ENCODE measurements at regions not wholly inside any gene's neighbourhood (a gene's known extent, or its start where the extent isn't known, plus 50 kb on each side); places are given as distances from the start of the nearest gene placed in this dataset.

DNA sequence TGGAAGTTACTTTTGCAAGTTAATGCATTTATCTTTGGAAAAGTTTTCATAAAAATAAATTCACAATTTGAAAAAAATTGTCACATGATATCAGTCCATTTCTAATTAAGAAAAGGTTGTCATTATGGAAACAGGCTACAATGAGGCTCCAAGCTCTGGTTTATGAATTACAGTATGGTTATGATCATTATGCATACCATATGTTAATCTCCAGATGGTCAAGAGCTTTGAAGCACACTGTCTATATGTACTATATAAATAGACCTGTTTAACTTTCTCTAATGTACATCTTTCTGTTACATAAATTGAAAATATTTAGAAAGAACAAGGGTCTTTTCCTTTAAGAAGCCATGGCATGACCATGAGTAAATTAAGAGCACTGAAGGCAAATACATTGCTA, 2338.8 kb downstream of the PCDH7 start:
- no peak overlapping the region for H3K4me3 ChIP-seq (ENCODE audit: low read depth, low read length)
- DNase-seq (ENCODE audit: low read depth), result no peak
- TF ChIP-seq, protein P1, sequence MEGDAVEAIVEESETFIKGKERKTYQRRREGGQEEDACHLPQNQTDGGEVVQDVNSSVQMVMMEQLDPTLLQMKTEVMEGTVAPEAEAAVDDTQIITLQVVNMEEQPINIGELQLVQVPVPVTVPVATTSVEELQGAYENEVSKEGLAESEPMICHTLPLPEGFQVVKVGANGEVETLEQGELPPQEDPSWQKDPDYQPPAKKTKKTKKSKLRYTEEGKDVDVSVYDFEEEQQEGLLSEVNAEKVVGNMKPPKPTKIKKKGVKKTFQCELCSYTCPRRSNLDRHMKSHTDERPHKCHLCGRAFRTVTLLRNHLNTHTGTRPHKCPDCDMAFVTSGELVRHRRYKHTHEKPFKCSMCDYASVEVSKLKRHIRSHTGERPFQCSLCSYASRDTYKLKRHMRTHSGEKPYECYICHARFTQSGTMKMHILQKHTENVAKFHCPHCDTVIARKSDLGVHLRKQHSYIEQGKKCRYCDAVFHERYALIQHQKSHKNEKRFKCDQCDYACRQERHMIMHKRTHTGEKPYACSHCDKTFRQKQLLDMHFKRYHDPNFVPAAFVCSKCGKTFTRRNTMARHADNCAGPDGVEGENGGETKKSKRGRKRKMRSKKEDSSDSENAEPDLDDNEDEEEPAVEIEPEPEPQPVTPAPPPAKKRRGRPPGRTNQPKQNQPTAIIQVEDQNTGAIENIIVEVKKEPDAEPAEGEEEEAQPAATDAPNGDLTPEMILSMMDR (IDR thresholded peaks at IDR 0.05; ENCODE audit: control insufficient read depth, extremely low read depth, insufficient read depth), result no peak

GRCh38 chr4:33060674-33061542, 2340.7 kb downstream of the PCDH7 start:
- peak; percentile 8 for DNase-seq (ENCODE audit: low read depth)
- H3K4me3 ChIP-seq (ENCODE audit: low read depth, low read length), result no peak overlapping the region
- TF ChIP-seq, protein P1 (IDR thresholded peaks at IDR 0.05; ENCODE audit: control insufficient read depth, extremely low read depth, insufficient read depth), result peak; percentile 86

- no peak for DNase-seq (ENCODE audit: low read depth)
- no peak overlapping the region for H3K4me3 ChIP-seq (ENCODE audit: low read depth, low read length)
- TF ChIP-seq, protein P1 (IDR thresholded peaks at IDR 0.05; ENCODE audit: control insufficient read depth, extremely low read depth, insufficient read depth), result no peak
Measured at GRCh38 chr4:33061727-33062126, 2341.6 kb downstream of the PCDH7 start.

- TF ChIP-seq, protein P1 (IDR thresholded peaks at IDR 0.05; ENCODE audit: control insufficient read depth, extremely low read depth, insufficient read depth), result no peak
- DNase-seq (ENCODE audit: low read depth), result no peak
- H3K4me3 ChIP-seq (ENCODE audit: low read depth, low read length), result no peak overlapping the region
Measured at GRCh38 chr4:33062155-33062806, 2342.1 kb downstream of the PCDH7 start.

DNA sequence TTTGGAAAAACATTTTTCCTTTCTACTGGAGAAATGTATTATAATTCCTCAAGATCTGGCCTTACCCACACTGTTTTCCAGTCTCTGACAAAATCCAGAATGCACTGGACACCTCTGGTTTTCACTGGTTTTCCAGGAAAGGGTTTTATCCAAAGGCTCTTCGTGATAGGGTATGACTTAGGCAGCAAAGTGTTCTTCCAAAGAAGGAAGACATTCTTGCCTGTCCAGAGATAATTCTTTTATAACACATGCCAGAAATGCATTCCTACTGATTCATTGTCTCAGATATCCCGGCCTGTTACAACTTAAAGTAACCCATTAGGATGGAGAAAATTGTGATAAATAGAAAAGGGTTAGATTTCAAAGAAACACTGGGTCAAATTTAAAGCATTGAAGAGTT, 2343.1 kb downstream of the PCDH7 start:
- TF ChIP-seq, protein P1 (IDR thresholded peaks at IDR 0.05; ENCODE audit: control insufficient read depth, extremely low read depth, insufficient read depth), result no peak
- no peak overlapping the region for H3K4me3 ChIP-seq (ENCODE audit: low read depth, low read length)
- no peak for DNase-seq (ENCODE audit: low read depth)

DNA sequence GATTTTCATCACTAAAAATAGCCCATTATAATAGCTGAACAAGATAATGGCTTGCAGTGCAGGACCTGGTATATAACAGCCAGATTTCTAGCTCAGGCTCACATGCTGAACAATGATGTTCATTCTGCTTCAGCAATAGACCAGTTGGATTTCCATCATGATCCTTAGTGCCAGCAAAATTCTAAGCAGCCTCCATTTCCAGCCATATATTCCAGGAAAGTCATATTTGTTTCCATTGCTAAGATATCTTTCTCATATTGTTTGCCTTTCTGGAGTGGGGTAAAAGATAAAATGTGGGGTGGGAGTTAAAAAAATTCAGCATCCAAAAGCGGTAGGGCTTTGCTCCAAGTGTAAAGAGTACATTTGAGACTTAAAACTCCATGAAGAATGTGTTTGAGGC, 2344.1 kb downstream of the PCDH7 start:
- no peak for DNase-seq (ENCODE audit: low read depth)
- TF ChIP-seq, protein P1 (IDR thresholded peaks at IDR 0.05; ENCODE audit: control insufficient read depth, extremely low read depth, insufficient read depth), result no peak
- H3K4me3 ChIP-seq (ENCODE audit: low read depth, low read length), result no peak overlapping the region

Data from LNCaP clone FGC (cell line).